Upper lobe of right lung (tissue), 1 donor: ENCODE measurements at regions not wholly inside any gene's neighbourhood (a gene's known extent, or its start where the extent isn't known, plus 50 kb on each side); places are given as distances from the start of the nearest gene placed in this dataset.
"Not testable (repeated sequence)": the region's sequence is repeated elsewhere in the genome, so short reads cannot be mapped to it uniquely, and the experiment has no call there.

Source experiments
- ATAC-seq: fragments of 200-7000 bp; cut with Tn5 transposase; one replicate; pipeline ENCODE4 v1.9.1; 2020; ENCODE audit warnings: mild to moderate bottlenecking, moderate library complexity
- DNase-seq: peaks from one replicate; pipeline ENCODE4 v3.0.0-alpha.2; 2020
- H3K27ac ChIP-seq: fragments of 200-600 bp; one replicate; pipeline ENCODE4 v1.8.0; 2022
- H3K27me3 ChIP-seq: fragments of 200-600 bp; one replicate; pipeline ENCODE4 v1.8.0; 2022; ENCODE audit warnings: mild to moderate bottlenecking
- H3K36me3 ChIP-seq: fragments of 200-600 bp; one replicate; pipeline ENCODE4 v1.8.0; 2022
- H3K4me1 ChIP-seq: fragments of 200-600 bp; one replicate; pipeline ENCODE4 v1.8.0; 2022
- H3K4me3 ChIP-seq: fragments of 200-600 bp; one replicate; pipeline ENCODE4 v1.8.0; 2022; ENCODE audit warnings: mild to moderate bottlenecking
- H3K9me3 ChIP-seq: fragments of 200-600 bp; one replicate; pipeline ENCODE4 v1.8.0; 2022
- CTCF ChIP-seq: fragments of 200-600 bp; IDR thresholded peaks from one replicate; pipeline ENCODE4 v1.8.0; 2022; ENCODE audit warnings: antibody characterized with exemption
- intact Hi-C: fragments of 100-400 bp; cut with DNase I; formaldehyde crosslinking; loops from one replicate; pipeline ENCODE4 v1.11.0; 2022
- donor health status: DM: no; HTN: yes; CAD: no; lungs with severe emphysema.

GRCh38 chr3:126288314-126288713 is 68.9 kb downstream of the KLF15 start:
- H3K27me3 ChIP-seq: peaks cover 3% of the 10 kb centered on the region
- H3K27ac ChIP-seq: no peak overlapping the region
- H3K9me3 ChIP-seq: no peaks in the 10 kb centered on the region
- H3K4me3 ChIP-seq: no peak overlapping the region
- ATAC-seq (no peak), DNase-seq (no peak)
- no peaks in the 10 kb centered on the region for H3K36me3 ChIP-seq
- no peak for TF ChIP-seq CTCF
- intact Hi-C loops: no loop called here
- peaks cover 25% of the 10 kb centered on the region for H3K4me1 ChIP-seq

- DNase-seq: peak; percentile 82
- Histone ChIP-seq H3K4me1 (peaks cover 22% of the 10 kb centered on the region), H3K27ac (peak overlapping the region; percentile 66), H3K27me3 (peaks cover 3% of the 10 kb centered on the region), H3K9me3 (no peaks in the 10 kb centered on the region), H3K4me3 (peak overlapping the region; percentile 47), H3K36me3 (no peaks in the 10 kb centered on the region)
- intact Hi-C loops: no loop called here
- TF ChIP-seq CTCF: no peak
- ATAC-seq: peak; percentile 93
Observed at GRCh38 chr3:126287536-126288241, 69.5 kb downstream of the KLF15 start.

- TF ChIP-seq CTCF: no peak
Observed at GRCh38 chr3:126287171-126287535, 70.1 kb downstream of the KLF15 start.

GRCh38 chr3:126285369-126285768 is 71.8 kb downstream of the KLF15 start:
- no peak for ATAC-seq
- intact Hi-C loops: no loop called here

More at GRCh38 chr3:126287171-126287535, 70.1 kb downstream of the KLF15 start:
- Histone ChIP-seq H3K27me3 (peaks cover 3% of the 10 kb centered on the region), H3K36me3 (no peaks in the 10 kb centered on the region), H3K9me3 (no peaks in the 10 kb centered on the region), H3K27ac (peak overlapping the region; percentile 66), H3K4me3 (peak overlapping the region; percentile 47), H3K4me1 (peaks cover 22% of the 10 kb centered on the region)
- intact Hi-C loops: no loop called here
- DNase-seq (no peak), ATAC-seq (no peak)

GRCh38 chr3:126284258-126284904 is 72.8 kb downstream of the KLF15 start:
- peaks cover 22% of the 10 kb centered on the region for H3K4me1 ChIP-seq
- ATAC-seq (no peak), DNase-seq (no peak)
- H3K4me3 ChIP-seq: no peak overlapping the region
- TF ChIP-seq CTCF: no peak
- intact Hi-C loops: no loop called here
- no peak overlapping the region for H3K27ac ChIP-seq
- no peaks in the 10 kb centered on the region for H3K9me3 ChIP-seq
- peaks cover 3% of the 10 kb centered on the region for H3K27me3 ChIP-seq
- no peaks in the 10 kb centered on the region for H3K36me3 ChIP-seq

More at GRCh38 chr3:126285369-126285768, 71.8 kb downstream of the KLF15 start:
- Histone ChIP-seq H3K36me3 (no peaks in the 10 kb centered on the region), H3K27me3 (peaks cover 3% of the 10 kb centered on the region), H3K9me3 (no peaks in the 10 kb centered on the region), H3K27ac (no peak overlapping the region), H3K4me3 (no peak overlapping the region), H3K4me1 (peaks cover 22% of the 10 kb centered on the region)
- DNase-seq: no peak
- TF ChIP-seq CTCF: no peak

- H3K4me3 ChIP-seq, H3K27ac ChIP-seq, intact Hi-C loops, H3K27me3 ChIP-seq, DNase-seq, ATAC-seq, H3K9me3 ChIP-seq, H3K36me3 ChIP-seq: not testable (repeated sequence)
- H3K4me1 ChIP-seq: peaks cover 22% of the 10 kb centered on the region
Observed at GRCh38 chr3:126283651-126284050, 73.6 kb downstream of the KLF15 start.
